Coronary artery (tissue), 2 donors: ENCODE measurements at regions not wholly inside any gene's neighbourhood (a gene's known extent, or its start where the extent isn't known, plus 50 kb on each side); places are given as distances from the start of the nearest gene placed in this dataset.
"Not testable (repeated sequence)": the region's sequence is repeated elsewhere in the genome, so short reads cannot be mapped to it uniquely, and the experiment has no call there.

Experiments
- DNase-seq: peaks from one replicate; pipeline ENCODE4 v3.0.0-alpha.2; 2017; ENCODE audit warnings: low spot score
- H3K27ac ChIP-seq, 2 donors: fragments of 200-600 bp; sonication (generic); one replicate each; pipeline ENCODE4 v1.5.1; 2016 to 2019
- H3K4me3 ChIP-seq: fragments of 200-600 bp; sonication (generic); 2 replicates; pipeline ENCODE4 v1.5.1; 2016; ENCODE audit warnings: mild to moderate bottlenecking, moderate library complexity
- TF ChIP-seq, protein P1 (sequence below): fragments of 200-600 bp; sonication (generic); IDR thresholded peaks from one replicate; pipeline ENCODE4 v1.5.1; 2019; ENCODE audit warnings: antibody characterized with exemption

GRCh38 chr12:102323799-102324198, 126.2 kb upstream of the PMCH start:
- Histone ChIP-seq H3K4me3 (no peak overlapping the region), H3K27ac (no peak overlapping the region)
- TF ChIP-seq, protein P1, sequence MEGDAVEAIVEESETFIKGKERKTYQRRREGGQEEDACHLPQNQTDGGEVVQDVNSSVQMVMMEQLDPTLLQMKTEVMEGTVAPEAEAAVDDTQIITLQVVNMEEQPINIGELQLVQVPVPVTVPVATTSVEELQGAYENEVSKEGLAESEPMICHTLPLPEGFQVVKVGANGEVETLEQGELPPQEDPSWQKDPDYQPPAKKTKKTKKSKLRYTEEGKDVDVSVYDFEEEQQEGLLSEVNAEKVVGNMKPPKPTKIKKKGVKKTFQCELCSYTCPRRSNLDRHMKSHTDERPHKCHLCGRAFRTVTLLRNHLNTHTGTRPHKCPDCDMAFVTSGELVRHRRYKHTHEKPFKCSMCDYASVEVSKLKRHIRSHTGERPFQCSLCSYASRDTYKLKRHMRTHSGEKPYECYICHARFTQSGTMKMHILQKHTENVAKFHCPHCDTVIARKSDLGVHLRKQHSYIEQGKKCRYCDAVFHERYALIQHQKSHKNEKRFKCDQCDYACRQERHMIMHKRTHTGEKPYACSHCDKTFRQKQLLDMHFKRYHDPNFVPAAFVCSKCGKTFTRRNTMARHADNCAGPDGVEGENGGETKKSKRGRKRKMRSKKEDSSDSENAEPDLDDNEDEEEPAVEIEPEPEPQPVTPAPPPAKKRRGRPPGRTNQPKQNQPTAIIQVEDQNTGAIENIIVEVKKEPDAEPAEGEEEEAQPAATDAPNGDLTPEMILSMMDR = no peak
- DNase-seq = no peak

- TF ChIP-seq, protein P1 = no peak
- no peak for DNase-seq
- Histone ChIP-seq H3K27ac (no peak overlapping the region), H3K4me3 (no peak overlapping the region)
Measured at GRCh38 chr12:102322254-102322653, 124.6 kb upstream of the PMCH start.

DNA sequence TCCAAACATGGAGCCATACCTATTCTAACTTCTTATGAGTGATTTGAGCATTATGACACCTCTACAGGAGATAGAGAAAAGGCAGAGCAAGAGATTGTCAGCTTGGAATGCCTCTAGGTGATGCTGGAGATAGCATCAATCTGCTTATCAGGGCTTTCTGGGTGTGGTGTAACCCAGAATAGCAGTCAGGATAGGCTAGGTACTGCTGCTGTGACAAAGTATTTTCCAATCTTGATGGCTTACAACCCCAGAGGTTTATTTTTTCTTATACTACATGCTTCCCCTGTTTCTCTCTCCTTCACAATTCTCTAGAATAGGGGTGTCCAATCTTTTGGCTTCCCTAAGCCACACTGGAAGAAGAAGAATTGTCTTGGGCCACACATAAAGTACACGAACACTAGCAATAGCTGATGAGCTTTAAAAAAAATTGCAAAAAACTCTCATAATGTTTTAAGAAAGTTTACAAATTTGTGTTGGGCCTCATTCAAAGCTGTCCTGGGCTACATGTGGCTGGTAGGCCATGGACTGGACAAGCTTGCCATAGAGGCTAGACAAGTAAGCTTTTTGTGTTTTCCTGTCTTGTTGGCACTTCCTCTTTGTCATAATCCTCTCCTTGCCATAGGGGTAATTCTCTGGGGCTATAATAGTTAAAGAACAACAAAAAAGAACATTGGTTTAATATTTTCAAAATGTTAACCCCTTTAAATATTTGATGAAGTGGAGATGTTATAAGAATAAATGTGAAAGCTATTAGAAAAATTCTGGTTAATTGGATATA, 123.9 kb upstream of the PMCH start:
- H3K27ac ChIP-seq = no peak overlapping the region
- DNase-seq = no peak
- TF ChIP-seq, protein P1 = no peak
- H3K4me3 ChIP-seq = no peak overlapping the region

- DNase-seq = no peak
- Histone ChIP-seq H3K27ac (no peak overlapping the region), H3K4me3 (no peak overlapping the region)
- TF ChIP-seq, protein P1 = no peak
Measured at GRCh38 chr12:102317155-102317554, 119.5 kb upstream of the PMCH start.

- DNase-seq = no peak
- no peak overlapping the region for H3K27ac ChIP-seq
- TF ChIP-seq, protein P1 = no peak
- H3K4me3 ChIP-seq = no peak overlapping the region
Measured at GRCh38 chr12:102316723-102317122, 119.1 kb upstream of the PMCH start.

DNA sequence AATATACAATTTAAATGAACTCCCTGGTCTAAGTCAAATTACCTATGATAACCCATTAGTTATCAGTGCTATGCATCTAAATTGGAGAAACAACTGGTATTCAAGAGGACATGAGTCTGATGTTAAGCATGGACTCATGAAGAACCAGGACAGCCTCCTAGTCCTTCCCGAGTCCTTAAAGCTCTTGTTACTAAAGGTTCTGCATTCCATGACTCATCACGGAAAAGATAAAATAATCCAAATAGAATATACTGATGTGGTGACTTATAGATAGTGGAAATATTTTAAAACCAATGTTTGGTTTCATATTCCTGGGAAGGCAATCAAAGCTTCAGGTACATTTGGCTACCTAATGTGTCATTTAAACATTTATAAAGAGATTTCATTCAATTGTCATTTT, 117.2 kb upstream of the PMCH start:
- H3K4me3 ChIP-seq = no peak overlapping the region
- TF ChIP-seq, protein P1 = no peak
- H3K27ac ChIP-seq = no peak overlapping the region
- DNase-seq = no peak

- not testable (repeated sequence) for H3K27ac ChIP-seq, DNase-seq, H3K4me3 ChIP-seq
Measured at GRCh38 chr12:102313116-102313971, 115.7 kb upstream of the PMCH start.
